ENCODE measurements at regions not wholly inside any gene's neighbourhood (a gene's known extent, or its start where the extent isn't known, plus 50 kb on each side); places are given as distances from the start of the nearest gene placed in this dataset.
A peak's percentile ranks its signal among the peaks of the same experiment; 100 is the strongest.

DNA sequence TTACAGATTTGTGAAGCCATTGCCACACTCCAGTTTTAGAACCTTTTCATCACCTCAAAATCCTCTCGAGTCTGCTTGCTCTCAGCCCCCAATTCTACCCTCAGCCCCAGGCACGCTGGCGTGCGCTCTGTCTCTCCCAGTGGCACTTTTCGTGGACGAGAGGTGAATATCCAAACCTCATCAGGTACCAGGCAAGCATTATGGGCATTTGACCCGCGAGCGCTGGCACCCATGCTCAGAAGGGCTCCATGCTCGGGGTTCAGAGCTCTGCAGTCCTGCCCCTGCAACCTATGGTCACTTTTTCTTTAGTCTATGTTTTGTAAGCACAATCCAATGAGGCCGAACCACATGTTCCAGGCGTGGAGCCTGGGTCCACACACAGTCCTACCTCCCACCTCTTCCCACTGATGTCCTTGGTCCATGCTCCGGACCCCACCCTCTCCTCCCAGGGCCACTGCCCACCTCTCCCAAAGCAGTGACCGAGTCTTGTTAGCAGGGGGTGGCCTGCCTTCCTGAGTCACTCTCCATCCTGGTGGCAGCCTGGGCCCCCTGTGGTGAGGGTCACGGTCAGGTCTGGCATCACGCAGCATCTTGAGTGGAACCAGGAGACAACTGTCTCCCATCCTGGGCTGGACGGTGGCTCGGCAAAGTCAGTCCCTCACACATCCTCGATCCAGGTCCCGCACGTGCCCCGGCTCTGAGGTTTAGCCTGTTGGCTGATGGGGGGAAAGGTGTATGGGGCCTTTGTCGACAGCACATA lies 256.9 kb downstream of the NDUFA10 start:
- peaks cover 1 to 16% of the 10 kb centered on the region in 2 donors for H3K9me3 ChIP-seq (ENCODE audit: control insufficient read depth in 2 of 2, insufficient read depth in 1 of 2, low read length in 1 of 2)
- 96% methylated on average over 23 of the region's 23 CpGs for WGBS
- DNase-seq (ENCODE audit: low read depth in 6 of 9, low spot score in 9 of 9), result no peak
- H3K27ac ChIP-seq (ENCODE audit: low read depth in 1 of 2, low read length in 1 of 2), result no peak overlapping the region
- H3K36me3 ChIP-seq (ENCODE audit: control insufficient read depth in 2 of 2, insufficient read depth in 2 of 2, low read length in 1 of 2), result no peaks in the 10 kb centered on the region
- peaks cover 13 to 48% of the 10 kb centered on the region in 2 donors for H3K4me1 ChIP-seq (ENCODE audit: control insufficient read depth in 2 of 2, insufficient read depth in 2 of 2, low read length in 2 of 2)
- no peak overlapping the region for H3K4me3 ChIP-seq (ENCODE audit: low read length in 2 of 2)
- H3K27me3 ChIP-seq (ENCODE audit: control insufficient read depth in 2 of 2, insufficient read depth in 1 of 2, low read length in 1 of 2), result no peaks in the 10 kb centered on the region

DNA sequence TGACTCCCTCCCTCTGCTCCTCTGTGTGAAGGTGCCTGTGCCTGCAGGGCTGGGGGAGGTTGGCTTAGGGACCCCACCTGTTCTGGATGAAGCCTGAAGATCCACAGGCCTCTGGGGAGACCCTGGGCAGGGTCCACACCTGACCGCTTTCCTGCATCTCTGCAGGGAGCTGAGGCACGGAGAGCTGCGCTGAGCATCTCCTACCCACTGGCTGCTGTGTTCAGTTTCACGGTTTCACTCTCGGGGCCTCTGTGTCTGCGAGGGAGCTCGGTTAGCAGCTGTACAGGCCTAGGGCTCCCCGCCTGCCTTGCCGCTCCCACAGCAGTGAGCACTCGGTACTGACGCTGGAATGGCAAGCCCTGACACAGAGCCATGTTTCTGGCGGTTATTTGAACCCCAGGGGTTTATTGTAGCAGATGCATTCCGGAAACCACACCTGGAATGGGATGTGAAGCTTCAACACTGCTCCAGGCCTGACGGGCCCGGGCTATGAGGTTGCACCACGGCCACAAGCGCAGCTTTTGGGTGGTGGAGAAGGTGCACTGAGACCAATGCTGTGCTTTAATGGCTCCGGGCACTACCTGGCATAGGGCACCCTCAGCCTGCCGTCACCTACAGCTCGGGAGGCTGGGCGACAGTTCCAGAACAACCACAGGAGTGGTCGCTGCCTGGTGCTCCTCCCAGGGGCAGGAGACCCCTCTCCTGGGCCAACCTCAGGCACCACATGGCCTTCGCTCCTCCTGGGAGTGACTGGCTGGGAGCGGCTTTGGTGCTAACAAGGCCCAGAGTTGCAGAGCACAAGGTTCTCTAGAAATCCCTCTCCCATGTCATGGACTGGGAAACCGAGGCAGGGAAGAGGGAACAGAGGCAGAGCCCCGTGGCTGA lies 257.9 kb downstream of the NDUFA10 start:
- Histone ChIP-seq H3K4me1 (ENCODE audit: control insufficient read depth in 2 of 2, insufficient read depth in 2 of 2, low read length in 2 of 2) (peaks cover 13 to 50% of the 10 kb centered on the region in 2 donors), H3K36me3 (ENCODE audit: control insufficient read depth in 2 of 2, insufficient read depth in 2 of 2, low read length in 1 of 2) (no peaks in the 10 kb centered on the region), H3K27ac (ENCODE audit: low read depth in 1 of 2, low read length in 1 of 2) (no peak overlapping the region), H3K4me3 (ENCODE audit: low read length in 2 of 2) (no peak overlapping the region), H3K27me3 (ENCODE audit: control insufficient read depth in 2 of 2, insufficient read depth in 1 of 2, low read length in 1 of 2) (no peaks in the 10 kb centered on the region), H3K9me3 (ENCODE audit: control insufficient read depth in 2 of 2, insufficient read depth in 1 of 2, low read length in 1 of 2) (peaks cover 1 to 16% of the 10 kb centered on the region in 2 donors)
- peak in 1 of 9 donors; percentile 43 for DNase-seq (ENCODE audit: low read depth in 6 of 9, low spot score in 9 of 9)
- 91% methylated on average over 26 of the region's 26 CpGs for WGBS

GRCh38 chr2:239765911-239766310 lies 259.2 kb downstream of the NDUFA10 start:
- no peak overlapping the region for H3K4me3 ChIP-seq (ENCODE audit: low read length in 2 of 2)
- 95% methylated on average over 12 of the region's 12 CpGs for WGBS
- H3K36me3 ChIP-seq (ENCODE audit: control insufficient read depth in 2 of 2, insufficient read depth in 2 of 2, low read length in 1 of 2), result no peaks in the 10 kb centered on the region
- peaks cover 1 to 11% of the 10 kb centered on the region in 2 donors for H3K9me3 ChIP-seq (ENCODE audit: control insufficient read depth in 2 of 2, insufficient read depth in 1 of 2, low read length in 1 of 2)
- H3K4me1 ChIP-seq (ENCODE audit: control insufficient read depth in 2 of 2, insufficient read depth in 2 of 2, low read length in 2 of 2), result peaks cover 13 to 50% of the 10 kb centered on the region in 2 donors
- no peaks in the 10 kb centered on the region for H3K27me3 ChIP-seq (ENCODE audit: control insufficient read depth in 2 of 2, insufficient read depth in 1 of 2, low read length in 1 of 2)
- DNase-seq (ENCODE audit: low read depth in 6 of 9, low spot score in 9 of 9), result no peak
- no peak overlapping the region for H3K27ac ChIP-seq (ENCODE audit: low read depth in 1 of 2, low read length in 1 of 2)

- H3K4me1 ChIP-seq (ENCODE audit: control insufficient read depth in 2 of 2, insufficient read depth in 2 of 2, low read length in 2 of 2), result peaks cover 13 to 48% of the 10 kb centered on the region in 2 donors
- no peak overlapping the region for H3K4me3 ChIP-seq (ENCODE audit: low read length in 2 of 2)
- H3K27me3 ChIP-seq (ENCODE audit: control insufficient read depth in 2 of 2, insufficient read depth in 1 of 2, low read length in 1 of 2), result no peaks in the 10 kb centered on the region
- H3K9me3 ChIP-seq (ENCODE audit: control insufficient read depth in 2 of 2, insufficient read depth in 1 of 2, low read length in 1 of 2), result peaks cover 1 to 17% of the 10 kb centered on the region in 2 donors
- DNase-seq (ENCODE audit: low read depth in 6 of 9, low spot score in 9 of 9), result no peak
- WGBS, result 94% methylated on average over 17 of the region's 17 CpGs
- no peak overlapping the region for H3K27ac ChIP-seq (ENCODE audit: low read depth in 1 of 2, low read length in 1 of 2)
- H3K36me3 ChIP-seq (ENCODE audit: control insufficient read depth in 2 of 2, insufficient read depth in 2 of 2, low read length in 1 of 2), result no peaks in the 10 kb centered on the region
Observed at GRCh38 chr2:239765076-239765845, 259.9 kb downstream of the NDUFA10 start.

GRCh38 chr2:239763433-239764097 lies 261.6 kb downstream of the NDUFA10 start:
- Histone ChIP-seq H3K4me3 (ENCODE audit: low read length in 2 of 2) (no peak overlapping the region), H3K4me1 (ENCODE audit: control insufficient read depth in 2 of 2, insufficient read depth in 2 of 2, low read length in 2 of 2) (peaks cover 13 to 39% of the 10 kb centered on the region in 2 donors), H3K36me3 (ENCODE audit: control insufficient read depth in 2 of 2, insufficient read depth in 2 of 2, low read length in 1 of 2) (no peaks in the 10 kb centered on the region), H3K27ac (ENCODE audit: low read depth in 1 of 2, low read length in 1 of 2) (no peak overlapping the region), H3K27me3 (ENCODE audit: control insufficient read depth in 2 of 2, insufficient read depth in 1 of 2, low read length in 1 of 2) (no peaks in the 10 kb centered on the region), H3K9me3 (ENCODE audit: control insufficient read depth in 2 of 2, insufficient read depth in 1 of 2, low read length in 1 of 2) (peaks cover 1 to 14% of the 10 kb centered on the region in 2 donors)
- 90% methylated on average over 13 of the region's 13 CpGs for WGBS
- no peak for DNase-seq (ENCODE audit: low read depth in 6 of 9, low spot score in 9 of 9)

- no peak for DNase-seq (ENCODE audit: low read depth in 6 of 9, low spot score in 9 of 9)
- H3K36me3 ChIP-seq (ENCODE audit: control insufficient read depth in 2 of 2, insufficient read depth in 2 of 2, low read length in 1 of 2), result no peaks in the 10 kb centered on the region
- H3K27me3 ChIP-seq (ENCODE audit: control insufficient read depth in 2 of 2, insufficient read depth in 1 of 2, low read length in 1 of 2), result no peaks in the 10 kb centered on the region
- peaks cover 13 to 44% of the 10 kb centered on the region in 2 donors for H3K4me1 ChIP-seq (ENCODE audit: control insufficient read depth in 2 of 2, insufficient read depth in 2 of 2, low read length in 2 of 2)
- peaks cover 0 to 14% of the 10 kb centered on the region in 2 donors for H3K9me3 ChIP-seq (ENCODE audit: control insufficient read depth in 2 of 2, insufficient read depth in 1 of 2, low read length in 1 of 2)
- no peak overlapping the region for H3K4me3 ChIP-seq (ENCODE audit: low read length in 2 of 2)
- 94% methylated on average over 14 of the region's 14 CpGs for WGBS
- no peak overlapping the region for H3K27ac ChIP-seq (ENCODE audit: low read depth in 1 of 2, low read length in 1 of 2)
Observed at GRCh38 chr2:239762655-239763269, 262.4 kb downstream of the NDUFA10 start.

GRCh38 chr2:239762106-239762505 lies 263.0 kb downstream of the NDUFA10 start:
- WGBS, result 100% methylated on average over 2 of the region's 2 CpGs
- no peak for DNase-seq (ENCODE audit: low read depth in 6 of 9, low spot score in 9 of 9)
- Histone ChIP-seq H3K27me3 (ENCODE audit: control insufficient read depth in 2 of 2, insufficient read depth in 1 of 2, low read length in 1 of 2) (no peaks in the 10 kb centered on the region), H3K36me3 (ENCODE audit: control insufficient read depth in 2 of 2, insufficient read depth in 2 of 2, low read length in 1 of 2) (no peaks in the 10 kb centered on the region), H3K4me1 (ENCODE audit: control insufficient read depth in 2 of 2, insufficient read depth in 2 of 2, low read length in 2 of 2) (peaks cover 15 to 50% of the 10 kb centered on the region in 2 donors), H3K4me3 (ENCODE audit: low read length in 2 of 2) (no peak overlapping the region), H3K27ac (ENCODE audit: low read depth in 1 of 2, low read length in 1 of 2) (no peak overlapping the region), H3K9me3 (ENCODE audit: control insufficient read depth in 2 of 2, insufficient read depth in 1 of 2, low read length in 1 of 2) (peaks cover 0 to 14% of the 10 kb centered on the region in 2 donors)

DNA sequence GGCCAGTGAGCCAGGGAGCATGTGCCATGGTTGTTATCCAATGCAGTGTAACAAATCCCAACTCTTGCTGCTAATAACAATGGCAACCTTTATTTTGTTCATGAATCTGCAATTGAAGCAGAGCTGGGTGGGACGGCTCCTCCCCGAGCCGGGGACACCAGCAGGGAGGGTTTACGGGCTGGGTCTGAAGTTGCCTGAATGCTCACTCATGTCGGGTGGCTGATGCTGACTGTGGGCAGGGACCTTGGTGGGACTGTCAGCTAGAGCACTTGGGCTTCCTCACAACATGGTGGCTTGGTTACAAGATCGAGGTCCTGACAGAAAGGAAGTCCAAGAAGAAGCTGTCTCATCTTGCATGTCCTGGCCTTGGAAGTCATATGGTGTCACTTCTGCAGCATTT lies 264.5 kb downstream of the NDUFA10 start:
- Histone ChIP-seq H3K27ac (ENCODE audit: low read depth in 1 of 2, low read length in 1 of 2) (no peak overlapping the region), H3K9me3 (ENCODE audit: control insufficient read depth in 2 of 2, insufficient read depth in 1 of 2, low read length in 1 of 2) (peaks cover 0 to 14% of the 10 kb centered on the region in 2 donors), H3K27me3 (ENCODE audit: control insufficient read depth in 2 of 2, insufficient read depth in 1 of 2, low read length in 1 of 2) (no peaks in the 10 kb centered on the region), H3K4me3 (ENCODE audit: low read length in 2 of 2) (no peak overlapping the region), H3K36me3 (ENCODE audit: control insufficient read depth in 2 of 2, insufficient read depth in 2 of 2, low read length in 1 of 2) (no peaks in the 10 kb centered on the region), H3K4me1 (ENCODE audit: control insufficient read depth in 2 of 2, insufficient read depth in 2 of 2, low read length in 2 of 2) (peaks cover 22 to 48% of the 10 kb centered on the region in 2 donors)
- 98% methylated on average over 6 of the region's 6 CpGs for WGBS
- DNase-seq (ENCODE audit: low read depth in 6 of 9, low spot score in 9 of 9), result no peak
